IMR-90 (cell line): ENCODE measurements at regions not wholly inside any gene's neighbourhood (a gene's known extent, or its start where the extent isn't known, plus 50 kb on each side); places are given as distances from the start of the nearest gene placed in this dataset.

Experiments used
- BHLHE40 ChIP-seq: fragments of 150-350 bp; IDR thresholded peaks from 2 replicates; pipeline ENCODE4 v1.6.1; 2016; ENCODE audit warnings: mild to moderate bottlenecking, low read depth, low read length
- CEBPB ChIP-seq: IDR thresholded peaks from 2 replicates; pipeline ENCODE4 v1.6.1; 2012; ENCODE audit warnings: low read depth, low read length, improper control_type of control experiment
- CTCF ChIP-seq: conservative IDR thresholded peaks from 2 replicates; pipeline ENCODE4 v1.5.1; 2012; ENCODE audit warnings: mild to moderate bottlenecking, low read depth, low read length, improper control_type of control experiment
- FOS ChIP-seq: fragments of 150-350 bp; IDR thresholded peaks from 2 replicates; pipeline ENCODE4 v1.6.1; 2016; ENCODE audit warnings: low read depth, low read length
- MAFK ChIP-seq: IDR thresholded peaks from 2 replicates; pipeline ENCODE4 v1.6.1; 2012; ENCODE audit warnings: low read depth, low read length, improper control_type of control experiment
- MAZ ChIP-seq: IDR thresholded peaks from 2 replicates; pipeline ENCODE4 v1.6.1; 2012; ENCODE audit warnings: low read depth, mild to moderate bottlenecking, low read length, improper control_type of control experiment, moderate library complexity, borderline replicate concordance
- NFE2L2 ChIP-seq: fragments of 150-350 bp; IDR thresholded peaks from 2 replicates; pipeline ENCODE4 v1.6.1; 2016; ENCODE audit warnings: low read depth, mild to moderate bottlenecking, low read length
- POLR2A ChIP-seq: IDR thresholded peaks from 2 replicates; pipeline ENCODE4 v1.6.1; 2012; ENCODE audit warnings: mild to moderate bottlenecking, low read depth, low read length
- RAD21 ChIP-seq: IDR thresholded peaks from 2 replicates; pipeline ENCODE4 v1.6.1; 2012; ENCODE audit warnings: low read length, improper control_type of control experiment
- RCOR1 ChIP-seq: IDR thresholded peaks from 2 replicates; pipeline ENCODE4 v1.6.1; 2012; ENCODE audit warnings: mild to moderate bottlenecking, low read length, improper control_type of control experiment; ENCODE audit not compliant: insufficient replicate concordance
- RFX5 ChIP-seq: IDR thresholded peaks from 2 replicates; pipeline ENCODE4 v1.8.0; 2012; ENCODE audit warnings: low read depth, mild to moderate bottlenecking, low read length, moderate library complexity
- SMC3 ChIP-seq: fragments of 150-350 bp; IDR thresholded peaks from 2 replicates; pipeline ENCODE4 v1.6.1; 2016; ENCODE audit warnings: low read depth, mild to moderate bottlenecking, antibody characterized with exemption, low read length, moderate library complexity
- TF ChIP-seq, protein P1 (sequence below): fragments of 150-350 bp; IDR thresholded peaks from 2 replicates; pipeline ENCODE4 v1.6.1; 2017; ENCODE audit warnings: mild to moderate bottlenecking, antibody characterized with exemption, low read length, low read depth

- TF ChIP-seq CTCF (no peak), POLR2A (no peak), SMC3 (no peak), MAZ (no peak), RFX5 (no peak), RAD21 (no peak), RCOR1 (no peak), NFE2L2 (no peak), CEBPB (no peak), BHLHE40 (no peak), FOS (no peak), MAFK (no peak)
- TF ChIP-seq, protein P1, sequence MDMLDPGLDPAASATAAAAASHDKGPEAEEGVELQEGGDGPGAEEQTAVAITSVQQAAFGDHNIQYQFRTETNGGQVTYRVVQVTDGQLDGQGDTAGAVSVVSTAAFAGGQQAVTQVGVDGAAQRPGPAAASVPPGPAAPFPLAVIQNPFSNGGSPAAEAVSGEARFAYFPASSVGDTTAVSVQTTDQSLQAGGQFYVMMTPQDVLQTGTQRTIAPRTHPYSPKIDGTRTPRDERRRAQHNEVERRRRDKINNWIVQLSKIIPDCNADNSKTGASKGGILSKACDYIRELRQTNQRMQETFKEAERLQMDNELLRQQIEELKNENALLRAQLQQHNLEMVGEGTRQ: no peak
Measured at GRCh38 chr9:79382044-79382443, 189.7 kb upstream of the TLE4 start.
